WTC11 (cell line): ENCODE measurements at regions not wholly inside any gene's neighbourhood (a gene's known extent, or its start where the extent isn't known, plus 50 kb on each side); places are given as distances from the start of the nearest gene placed in this dataset.

Experiments
- ATAC-seq: fragments of 200-7000 bp; cut with Tn5 transposase; 2 replicates; pipeline ENCODE4 v1.10.0; 2021; ENCODE audit warnings: mild to moderate bottlenecking, moderate library complexity
- CTCF ChIA-PET: fragments of 300-600 bp; sonication (Branson Sonifier 250); formaldehyde crosslinking; loops from one replicate; lab custom pipeline; 2021; ENCODE audit warnings: antibody characterized with exemption; lab: Charles Lee
- POLR2A ChIA-PET: fragments of 350-600 bp; sonication (Branson Sonifier 250); formaldehyde crosslinking; loops from one replicate; lab custom pipeline; 2021; ENCODE audit warnings: antibody characterized with exemption; lab: Charles Lee
- DNase-seq: peaks from one replicate; pipeline ENCODE4 v3.0.0; 2021; ENCODE audit warnings: low spot score
- H3K27ac Mint-ChIP-seq: 2 replicates; pipeline ENCODE4 v1.8.0; 2021; ENCODE audit warnings: mixed read lengths
- H3K27me3 Mint-ChIP-seq: 2 replicates; pipeline ENCODE4 v1.8.0; 2021; ENCODE audit warnings: low read depth, mild to moderate bottlenecking, moderate library complexity, mixed read lengths
- H3K36me3 Mint-ChIP-seq: 2 replicates; pipeline ENCODE4 v1.8.0; 2021; ENCODE audit warnings: mixed read lengths
- H3K4me1 Mint-ChIP-seq: 2 replicates; pipeline ENCODE4 v1.8.0; 2022; ENCODE audit warnings: mixed read lengths
- H3K4me3 Mint-ChIP-seq: 2 replicates; pipeline ENCODE4 v1.8.0; 2021; ENCODE audit warnings: mild to moderate bottlenecking, moderate library complexity, mixed read lengths
- H3K9me3 Mint-ChIP-seq: 2 replicates; pipeline ENCODE4 v1.8.0; 2021; ENCODE audit warnings: mixed read lengths
- CREM ChIP-seq: sonication (generic); formaldehyde crosslinking; IDR thresholded peaks from 2 replicates; pipeline ENCODE4 v1.8.1; 2022; ENCODE audit warnings: mild to moderate bottlenecking, missing genetic modification reagents, moderate library complexity
- ELF4 ChIP-seq: sonication (generic); formaldehyde crosslinking; IDR thresholded peaks from 2 replicates; pipeline ENCODE4 v1.8.1; 2022; ENCODE audit warnings: low read depth, mild to moderate bottlenecking, moderate library complexity, missing genetic modification reagents
- GTF2I ChIP-seq: fragments of 250-450 bp; sonication (Bioruptor Pico); conservative IDR thresholded peaks from 2 replicates; pipeline ENCODE4 v1.4.0; 2021; ENCODE audit warnings: mild to moderate bottlenecking
- HMGA2 ChIP-seq: fragments of 250-450 bp; sonication (Bioruptor Pico); IDR thresholded peaks from 2 replicates; pipeline ENCODE4 v1.4.0; 2021; ENCODE audit warnings: mild to moderate bottlenecking, moderate library complexity
- NFE2L1 ChIP-seq: sonication (generic); formaldehyde crosslinking; IDR thresholded peaks from 2 replicates; pipeline ENCODE4 v1.8.1; 2023; ENCODE audit warnings: missing genetic modification reagents
- NR1H2 ChIP-seq: sonication (generic); formaldehyde crosslinking; IDR thresholded peaks from 2 replicates; pipeline ENCODE4 v1.9.0; 2021; ENCODE audit warnings: mild to moderate bottlenecking, moderate library complexity, missing genetic modification reagents
- SMAD4 ChIP-seq: sonication (generic); formaldehyde crosslinking; IDR thresholded peaks from 2 replicates; pipeline ENCODE4 v1.8.0; 2022; ENCODE audit warnings: mild to moderate bottlenecking, missing genetic modification reagents
- SOX15 ChIP-seq: fragments of 250-450 bp; sonication (Bioruptor Pico); IDR thresholded peaks from 2 replicates; pipeline ENCODE4 v1.9.0; 2021; ENCODE audit warnings: mild to moderate bottlenecking
- TCF7 ChIP-seq: sonication (generic); formaldehyde crosslinking; IDR thresholded peaks from 2 replicates; pipeline ENCODE4 v1.8.0; 2022; ENCODE audit warnings: mild to moderate bottlenecking, low read depth, missing genetic modification reagents, moderate library complexity
- TP53 ChIP-seq: sonication (generic); formaldehyde crosslinking; IDR thresholded peaks from 2 replicates; pipeline ENCODE4 v1.8.1; 2023; ENCODE audit warnings: mild to moderate bottlenecking, missing genetic modification reagents
- ZNF121 ChIP-seq: sonication (generic); formaldehyde crosslinking; IDR thresholded peaks from 2 replicates; pipeline ENCODE4 v1.8.0; 2023; ENCODE audit warnings: missing genetic modification reagents
- ZNF219 ChIP-seq: sonication (generic); formaldehyde crosslinking; IDR thresholded peaks from 2 replicates; pipeline ENCODE4 v1.8.0; 2023; ENCODE audit warnings: missing genetic modification reagents, mild to moderate bottlenecking, borderline replicate concordance
- ZNF416 ChIP-seq: fragments of 250-450 bp; sonication (Bioruptor Pico); IDR thresholded peaks from 2 replicates; pipeline ENCODE4 v1.9.0; 2021; ENCODE audit warnings: mild to moderate bottlenecking, inconsistent platforms
- TF ChIP-seq, protein P1 (sequence below): fragments of 250-450 bp; sonication (Bioruptor Pico); conservative IDR thresholded peaks from 2 replicates; pipeline ENCODE4 v1.9.0; 2021; ENCODE audit warnings: mild to moderate bottlenecking
- TF ChIP-seq, protein P2 (sequence below): sonication (generic); formaldehyde crosslinking; IDR thresholded peaks from 2 replicates; pipeline ENCODE4 v1.8.1; 2023; ENCODE audit warnings: mild to moderate bottlenecking, missing genetic modification reagents
- TF ChIP-seq, protein P3 (sequence below): sonication (generic); formaldehyde crosslinking; IDR thresholded peaks from 2 replicates; pipeline ENCODE4 v1.8.1; 2023; ENCODE audit warnings: mild to moderate bottlenecking, missing genetic modification reagents, borderline replicate concordance
- TF ChIP-seq, protein P4 (sequence below): sonication (generic); formaldehyde crosslinking; conservative IDR thresholded peaks from 2 replicates; pipeline ENCODE4 v1.8.1; 2022; ENCODE audit warnings: mild to moderate bottlenecking, missing genetic modification reagents
- TF ChIP-seq, protein P5 (sequence below): sonication (generic); formaldehyde crosslinking; IDR thresholded peaks from 2 replicates; pipeline ENCODE4 v1.8.0; 2022; ENCODE audit warnings: mild to moderate bottlenecking, missing genetic modification reagents
- TF ChIP-seq, protein P6 (sequence below): fragments of 250-450 bp; sonication (Bioruptor Pico); IDR thresholded peaks from 2 replicates; pipeline ENCODE4 v2.1.2; 2022; ENCODE audit warnings: mild to moderate bottlenecking, moderate library complexity
- TF ChIP-seq, protein P7 (sequence below): sonication (generic); formaldehyde crosslinking; IDR thresholded peaks from 2 replicates; pipeline ENCODE4 v1.8.0; 2022; ENCODE audit warnings: mild to moderate bottlenecking, missing genetic modification reagents
- TF ChIP-seq, protein P8 (sequence below): sonication (generic); formaldehyde crosslinking; IDR thresholded peaks from 2 replicates; pipeline ENCODE4 v1.8.1; 2022; ENCODE audit warnings: missing genetic modification reagents, borderline replicate concordance

DNA sequence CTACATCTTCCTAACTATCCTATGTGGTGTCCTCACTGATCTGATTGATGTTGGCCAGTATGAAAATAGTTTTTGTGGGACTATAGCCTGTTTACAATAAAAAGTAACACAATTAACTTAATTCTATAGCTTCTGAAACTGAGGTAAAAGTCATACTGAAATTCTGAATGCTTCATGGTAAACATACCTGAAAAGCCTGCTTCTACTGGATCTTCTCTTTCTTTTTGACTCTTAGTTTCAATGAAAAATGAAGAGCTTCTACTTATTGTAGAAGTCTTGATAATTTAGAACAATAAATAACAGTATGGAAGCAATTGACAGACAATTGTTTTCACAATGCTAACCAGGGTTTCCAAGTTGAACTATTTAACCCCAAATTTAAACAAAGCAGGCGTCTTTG is 383.9 kb upstream of the MMS22L start:
- ChIA-PET CTCF (interaction anchor here (1.0 kb wide), 1 partner anchor 12 kb away, joined by 3 read pairs; no protein-coding TSS in a partner anchor), POLR2A (no interaction called here)
- TF ChIP-seq, protein P1, sequence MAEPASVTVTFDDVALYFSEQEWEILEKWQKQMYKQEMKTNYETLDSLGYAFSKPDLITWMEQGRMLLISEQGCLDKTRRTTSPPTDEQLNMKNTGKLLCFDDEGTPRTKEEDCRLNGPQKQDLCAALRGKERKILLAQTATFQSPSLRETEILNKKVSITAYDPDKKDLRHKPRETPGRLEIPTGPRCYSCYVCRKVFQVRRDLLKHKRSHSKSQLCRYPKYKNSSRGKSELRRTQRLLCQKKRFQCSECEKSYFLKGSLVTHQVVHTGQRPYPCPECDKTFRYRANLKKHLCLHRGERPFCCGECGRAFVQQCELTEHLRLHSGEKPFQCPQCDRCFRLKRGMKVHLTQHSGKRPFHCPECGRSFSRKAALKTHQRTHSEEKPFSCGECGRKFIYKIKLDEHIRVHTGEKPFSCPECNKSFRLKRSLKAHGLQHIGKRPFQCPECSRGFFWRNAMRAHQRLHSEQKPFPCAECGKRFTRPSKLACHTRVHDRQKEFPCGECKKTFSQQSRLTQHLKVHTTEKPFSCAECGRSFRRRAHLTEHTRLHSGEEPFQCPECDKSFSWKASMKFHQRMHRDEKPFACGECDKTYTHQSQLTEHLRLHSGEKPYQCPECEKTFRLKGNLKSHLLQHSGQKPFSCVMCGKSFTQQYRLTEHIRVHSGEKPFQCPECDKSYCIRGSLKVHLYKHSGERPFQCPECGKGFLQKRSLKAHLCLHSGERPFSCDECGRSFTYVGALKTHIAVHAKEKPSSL (CRISPR knock-in tag): no peak
- no peak for TF ChIP-seq HMGA2 (CRISPR knock-in tag)
- H3K27me3 Mint-ChIP-seq: no peaks in the 10 kb centered on the region
- no peak for DNase-seq
- H3K9me3 Mint-ChIP-seq: no peaks in the 10 kb centered on the region
- H3K4me1 Mint-ChIP-seq: peaks cover 10% of the 10 kb centered on the region
- H3K36me3 Mint-ChIP-seq: no peaks in the 10 kb centered on the region
- no peak overlapping the region for H3K4me3 Mint-ChIP-seq
- H3K27ac Mint-ChIP-seq: no peak overlapping the region
- ATAC-seq: no peak

DNA sequence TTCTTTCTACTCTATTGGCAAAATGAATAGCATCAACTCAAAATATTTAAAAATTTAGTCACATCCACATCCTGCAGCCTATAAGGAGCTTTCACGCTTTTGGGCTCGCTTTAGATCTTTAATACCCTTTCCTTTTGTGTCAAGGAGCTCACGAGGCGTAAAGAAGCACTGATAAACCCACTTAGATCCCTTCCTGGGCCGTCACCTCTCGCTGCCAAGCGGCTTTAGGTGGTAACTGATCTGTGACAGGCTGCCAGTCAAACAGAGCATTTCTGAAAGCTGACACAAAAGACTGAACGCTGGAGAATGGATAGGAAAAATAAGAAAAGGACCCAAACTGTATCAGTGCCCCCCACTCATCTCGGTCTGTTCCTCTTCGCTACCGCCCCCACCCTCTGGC is 385.7 kb upstream of the MMS22L start:
- Mint-ChIP-seq H3K9me3 (no peaks in the 10 kb centered on the region), H3K36me3 (no peaks in the 10 kb centered on the region), H3K4me3 (no peak overlapping the region), H3K4me1 (peaks cover 10% of the 10 kb centered on the region), H3K27ac (no peak overlapping the region), H3K27me3 (no peaks in the 10 kb centered on the region)
- ChIA-PET CTCF (interaction anchor here (0.5 kb wide), 1 partner anchor 188 kb away, joined by 4 read pairs; no protein-coding TSS in a partner anchor), POLR2A (no interaction called here)
- DNase-seq: no peak
- ATAC-seq: peak; percentile 22
- TF ChIP-seq ZNF416 (CRISPR knock-in tag) (no peak), CREM (no peak), NR1H2 (CRISPR knock-in tag) (no peak), TCF7 (CRISPR knock-in tag) (no peak), SOX15 (no peak), ZNF121 (CRISPR knock-in tag) (no peak), GTF2I (no peak), ELF4 (CRISPR knock-in tag) (no peak), NFE2L1 (CRISPR knock-in tag) (no peak), SMAD4 (no peak), TP53 (CRISPR knock-in tag) (no peak), ZNF219 (CRISPR knock-in tag) (no peak)
- TF ChIP-seq, protein P2, sequence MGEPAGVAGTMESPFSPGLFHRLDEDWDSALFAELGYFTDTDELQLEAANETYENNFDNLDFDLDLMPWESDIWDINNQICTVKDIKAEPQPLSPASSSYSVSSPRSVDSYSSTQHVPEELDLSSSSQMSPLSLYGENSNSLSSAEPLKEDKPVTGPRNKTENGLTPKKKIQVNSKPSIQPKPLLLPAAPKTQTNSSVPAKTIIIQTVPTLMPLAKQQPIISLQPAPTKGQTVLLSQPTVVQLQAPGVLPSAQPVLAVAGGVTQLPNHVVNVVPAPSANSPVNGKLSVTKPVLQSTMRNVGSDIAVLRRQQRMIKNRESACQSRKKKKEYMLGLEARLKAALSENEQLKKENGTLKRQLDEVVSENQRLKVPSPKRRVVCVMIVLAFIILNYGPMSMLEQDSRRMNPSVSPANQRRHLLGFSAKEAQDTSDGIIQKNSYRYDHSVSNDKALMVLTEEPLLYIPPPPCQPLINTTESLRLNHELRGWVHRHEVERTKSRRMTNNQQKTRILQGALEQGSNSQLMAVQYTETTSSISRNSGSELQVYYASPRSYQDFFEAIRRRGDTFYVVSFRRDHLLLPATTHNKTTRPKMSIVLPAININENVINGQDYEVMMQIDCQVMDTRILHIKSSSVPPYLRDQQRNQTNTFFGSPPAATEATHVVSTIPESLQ: no peak
- TF ChIP-seq, protein P3, sequence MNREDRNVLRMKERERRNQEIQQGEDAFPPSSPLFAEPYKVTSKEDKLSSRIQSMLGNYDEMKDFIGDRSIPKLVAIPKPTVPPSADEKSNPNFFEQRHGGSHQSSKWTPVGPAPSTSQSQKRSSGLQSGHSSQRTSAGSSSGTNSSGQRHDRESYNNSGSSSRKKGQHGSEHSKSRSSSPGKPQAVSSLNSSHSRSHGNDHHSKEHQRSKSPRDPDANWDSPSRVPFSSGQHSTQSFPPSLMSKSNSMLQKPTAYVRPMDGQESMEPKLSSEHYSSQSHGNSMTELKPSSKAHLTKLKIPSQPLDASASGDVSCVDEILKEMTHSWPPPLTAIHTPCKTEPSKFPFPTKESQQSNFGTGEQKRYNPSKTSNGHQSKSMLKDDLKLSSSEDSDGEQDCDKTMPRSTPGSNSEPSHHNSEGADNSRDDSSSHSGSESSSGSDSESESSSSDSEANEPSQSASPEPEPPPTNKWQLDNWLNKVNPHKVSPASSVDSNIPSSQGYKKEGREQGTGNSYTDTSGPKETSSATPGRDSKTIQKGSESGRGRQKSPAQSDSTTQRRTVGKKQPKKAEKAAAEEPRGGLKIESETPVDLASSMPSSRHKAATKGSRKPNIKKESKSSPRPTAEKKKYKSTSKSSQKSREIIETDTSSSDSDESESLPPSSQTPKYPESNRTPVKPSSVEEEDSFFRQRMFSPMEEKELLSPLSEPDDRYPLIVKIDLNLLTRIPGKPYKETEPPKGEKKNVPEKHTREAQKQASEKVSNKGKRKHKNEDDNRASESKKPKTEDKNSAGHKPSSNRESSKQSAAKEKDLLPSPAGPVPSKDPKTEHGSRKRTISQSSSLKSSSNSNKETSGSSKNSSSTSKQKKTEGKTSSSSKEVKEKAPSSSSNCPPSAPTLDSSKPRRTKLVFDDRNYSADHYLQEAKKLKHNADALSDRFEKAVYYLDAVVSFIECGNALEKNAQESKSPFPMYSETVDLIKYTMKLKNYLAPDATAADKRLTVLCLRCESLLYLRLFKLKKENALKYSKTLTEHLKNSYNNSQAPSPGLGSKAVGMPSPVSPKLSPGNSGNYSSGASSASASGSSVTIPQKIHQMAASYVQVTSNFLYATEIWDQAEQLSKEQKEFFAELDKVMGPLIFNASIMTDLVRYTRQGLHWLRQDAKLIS (CRISPR knock-in tag): no peak
- TF ChIP-seq, protein P4, sequence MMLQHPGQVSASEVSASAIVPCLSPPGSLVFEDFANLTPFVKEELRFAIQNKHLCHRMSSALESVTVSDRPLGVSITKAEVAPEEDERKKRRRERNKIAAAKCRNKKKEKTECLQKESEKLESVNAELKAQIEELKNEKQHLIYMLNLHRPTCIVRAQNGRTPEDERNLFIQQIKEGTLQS (CRISPR knock-in tag): no peak
- TF ChIP-seq, protein P5, sequence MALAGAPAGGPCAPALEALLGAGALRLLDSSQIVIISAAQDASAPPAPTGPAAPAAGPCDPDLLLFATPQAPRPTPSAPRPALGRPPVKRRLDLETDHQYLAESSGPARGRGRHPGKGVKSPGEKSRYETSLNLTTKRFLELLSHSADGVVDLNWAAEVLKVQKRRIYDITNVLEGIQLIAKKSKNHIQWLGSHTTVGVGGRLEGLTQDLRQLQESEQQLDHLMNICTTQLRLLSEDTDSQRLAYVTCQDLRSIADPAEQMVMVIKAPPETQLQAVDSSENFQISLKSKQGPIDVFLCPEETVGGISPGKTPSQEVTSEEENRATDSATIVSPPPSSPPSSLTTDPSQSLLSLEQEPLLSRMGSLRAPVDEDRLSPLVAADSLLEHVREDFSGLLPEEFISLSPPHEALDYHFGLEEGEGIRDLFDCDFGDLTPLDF (CRISPR knock-in tag): no peak
- TF ChIP-seq, protein P6, sequence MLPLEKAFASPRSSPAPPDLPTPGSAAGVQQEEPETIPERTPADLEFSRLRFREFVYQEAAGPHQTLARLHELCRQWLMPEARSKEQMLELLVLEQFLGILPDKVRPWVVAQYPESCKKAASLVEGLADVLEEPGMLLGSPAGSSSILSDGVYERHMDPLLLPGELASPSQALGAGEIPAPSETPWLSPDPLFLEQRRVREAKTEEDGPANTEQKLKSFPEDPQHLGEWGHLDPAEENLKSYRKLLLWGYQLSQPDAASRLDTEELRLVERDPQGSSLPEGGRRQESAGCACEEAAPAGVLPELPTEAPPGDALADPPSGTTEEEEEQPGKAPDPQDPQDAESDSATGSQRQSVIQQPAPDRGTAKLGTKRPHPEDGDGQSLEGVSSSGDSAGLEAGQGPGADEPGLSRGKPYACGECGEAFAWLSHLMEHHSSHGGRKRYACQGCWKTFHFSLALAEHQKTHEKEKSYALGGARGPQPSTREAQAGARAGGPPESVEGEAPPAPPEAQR (CRISPR knock-in tag): no peak
- TF ChIP-seq, protein P7, sequence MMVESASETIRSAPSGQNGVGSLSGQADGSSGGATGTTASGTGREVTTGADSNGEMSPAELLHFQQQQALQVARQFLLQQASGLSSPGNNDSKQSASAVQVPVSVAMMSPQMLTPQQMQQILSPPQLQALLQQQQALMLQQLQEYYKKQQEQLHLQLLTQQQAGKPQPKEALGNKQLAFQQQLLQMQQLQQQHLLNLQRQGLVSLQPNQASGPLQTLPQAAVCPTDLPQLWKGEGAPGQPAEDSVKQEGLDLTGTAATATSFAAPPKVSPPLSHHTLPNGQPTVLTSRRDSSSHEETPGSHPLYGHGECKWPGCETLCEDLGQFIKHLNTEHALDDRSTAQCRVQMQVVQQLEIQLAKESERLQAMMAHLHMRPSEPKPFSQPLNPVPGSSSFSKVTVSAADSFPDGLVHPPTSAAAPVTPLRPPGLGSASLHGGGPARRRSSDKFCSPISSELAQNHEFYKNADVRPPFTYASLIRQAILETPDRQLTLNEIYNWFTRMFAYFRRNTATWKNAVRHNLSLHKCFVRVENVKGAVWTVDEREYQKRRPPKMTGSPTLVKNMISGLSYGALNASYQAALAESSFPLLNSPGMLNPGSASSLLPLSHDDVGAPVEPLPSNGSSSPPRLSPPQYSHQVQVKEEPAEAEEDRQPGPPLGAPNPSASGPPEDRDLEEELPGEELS (CRISPR knock-in tag): no peak
- TF ChIP-seq, protein P8, sequence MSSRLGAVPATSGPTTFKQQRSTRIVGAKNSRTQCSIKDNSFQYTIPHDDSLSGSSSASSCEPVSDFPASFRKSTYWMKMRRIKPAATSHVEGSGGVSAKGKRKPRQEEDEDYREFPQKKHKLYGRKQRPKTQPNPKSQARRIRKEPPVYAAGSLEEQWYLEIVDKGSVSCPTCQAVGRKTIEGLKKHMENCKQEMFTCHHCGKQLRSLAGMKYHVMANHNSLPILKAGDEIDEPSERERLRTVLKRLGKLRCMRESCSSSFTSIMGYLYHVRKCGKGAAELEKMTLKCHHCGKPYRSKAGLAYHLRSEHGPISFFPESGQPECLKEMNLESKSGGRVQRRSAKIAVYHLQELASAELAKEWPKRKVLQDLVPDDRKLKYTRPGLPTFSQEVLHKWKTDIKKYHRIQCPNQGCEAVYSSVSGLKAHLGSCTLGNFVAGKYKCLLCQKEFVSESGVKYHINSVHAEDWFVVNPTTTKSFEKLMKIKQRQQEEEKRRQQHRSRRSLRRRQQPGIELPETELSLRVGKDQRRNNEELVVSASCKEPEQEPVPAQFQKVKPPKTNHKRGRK: no peak
